Erythroblast (primary cell): ENCODE measurements at regions not wholly inside any gene's neighbourhood (a gene's known extent, or its start where the extent isn't known, plus 50 kb on each side); places are given as distances from the start of the nearest gene placed in this dataset.

Source experiments
- GATA1 ChIP-seq: IDR thresholded peaks from 2 replicates; pipeline ENCODE4 v1.6.1; 2011; ENCODE audit warnings: low read depth, mild to moderate bottlenecking, control low read depth, low read length, moderate library complexity
- POLR2A ChIP-seq: IDR thresholded peaks from 2 replicates; pipeline ENCODE4 v1.6.1; 2011; ENCODE audit warnings: mild to moderate bottlenecking, low read length

DNA sequence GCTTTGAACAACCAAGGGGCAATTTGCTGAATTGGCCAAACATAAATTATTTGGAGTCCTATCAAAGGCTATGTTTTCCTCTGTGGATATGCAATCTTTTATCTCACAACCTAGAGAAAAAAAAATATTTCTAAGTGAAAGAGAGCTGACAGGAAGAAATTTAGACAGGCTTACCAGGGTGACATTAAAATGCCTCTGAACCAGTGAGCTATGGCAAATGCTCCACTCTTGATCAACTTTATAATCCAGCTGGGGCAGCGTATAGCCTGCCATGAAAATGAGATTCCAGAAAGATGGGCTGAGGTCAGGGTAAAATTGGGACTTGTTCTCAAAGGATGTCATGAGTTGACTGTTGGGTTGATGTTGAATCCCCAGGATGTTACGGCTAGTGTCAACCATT, 399.3 kb upstream of the TRPC7 start:
- TF ChIP-seq POLR2A: no peak
- TF ChIP-seq GATA1: no peak
